ENCODE measurements at regions not wholly inside any gene's neighbourhood (a gene's known extent, or its start where the extent isn't known, plus 50 kb on each side); places are given as distances from the start of the nearest gene placed in this dataset.
A peak's percentile ranks its signal among the peaks of the same experiment; 100 is the strongest.
"Not testable (repeated sequence)": the region's sequence is repeated elsewhere in the genome, so short reads cannot be mapped to it uniquely, and the experiment has no call there.

GRCh38 chr9:81058782-81059181, 630.6 kb downstream of the TLE1 start:
- DNase-seq: no peak

GRCh38 chr9:81053298-81054025, 635.9 kb downstream of the TLE1 start:
- DNase-seq: no peak

DNA sequence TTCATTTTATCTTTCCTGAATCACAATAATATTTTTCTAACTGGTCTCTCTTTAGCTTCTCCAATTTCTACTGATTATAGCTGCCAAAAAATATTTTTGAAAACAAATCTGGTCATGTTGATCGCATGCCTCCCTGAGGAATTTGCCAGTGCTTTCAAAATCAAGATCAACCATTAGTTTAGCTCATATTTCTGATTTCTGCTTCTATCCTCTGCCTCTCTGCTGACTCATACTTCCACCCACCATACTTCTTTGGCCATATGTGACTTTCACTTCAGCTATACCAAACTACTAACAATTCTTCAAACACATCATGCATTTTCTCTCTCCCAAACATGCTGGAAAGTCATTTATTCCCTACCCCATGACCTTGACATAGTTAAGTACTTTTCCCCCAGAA, 636.5 kb downstream of the TLE1 start:
- no peak for DNase-seq

DNA sequence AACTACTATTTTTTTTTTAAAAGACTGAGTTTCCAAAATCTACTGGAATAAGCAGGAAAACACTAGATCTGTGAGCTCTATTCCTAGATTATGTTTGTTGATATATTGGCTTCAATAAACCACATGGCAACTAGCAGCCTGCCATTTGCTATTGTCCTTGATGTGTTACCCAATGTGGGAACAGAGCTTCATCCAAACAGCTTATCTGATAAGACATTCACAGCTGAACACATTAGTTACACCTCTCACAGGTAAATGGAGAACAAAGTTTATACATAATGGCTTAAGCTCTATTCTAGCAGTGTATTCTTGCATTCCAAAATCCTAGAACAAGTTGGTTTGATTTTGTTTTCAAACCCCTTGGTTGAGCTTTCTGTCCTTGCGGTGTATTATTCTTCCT, 642.1 kb downstream of the TLE1 start:
- no peak for DNase-seq

DNA sequence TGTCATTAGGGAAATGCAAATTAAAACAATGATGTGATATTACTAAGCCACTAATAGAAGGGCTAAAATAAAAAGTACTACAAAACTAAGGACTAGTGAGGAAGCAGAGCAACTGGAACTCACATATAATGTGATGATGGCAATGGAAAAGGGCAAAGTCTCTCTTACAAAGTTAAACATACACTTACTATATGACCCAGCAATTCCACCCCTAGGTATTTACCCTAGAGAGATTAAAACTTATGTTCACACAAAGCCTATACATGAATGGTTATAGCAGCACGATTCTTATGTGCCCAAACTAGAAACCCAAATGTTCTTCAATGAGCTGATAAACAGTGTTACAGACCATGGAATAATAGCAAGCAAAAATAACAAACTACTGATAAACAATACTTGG, 643.7 kb downstream of the TLE1 start:
- DNase-seq: no peak

DNA sequence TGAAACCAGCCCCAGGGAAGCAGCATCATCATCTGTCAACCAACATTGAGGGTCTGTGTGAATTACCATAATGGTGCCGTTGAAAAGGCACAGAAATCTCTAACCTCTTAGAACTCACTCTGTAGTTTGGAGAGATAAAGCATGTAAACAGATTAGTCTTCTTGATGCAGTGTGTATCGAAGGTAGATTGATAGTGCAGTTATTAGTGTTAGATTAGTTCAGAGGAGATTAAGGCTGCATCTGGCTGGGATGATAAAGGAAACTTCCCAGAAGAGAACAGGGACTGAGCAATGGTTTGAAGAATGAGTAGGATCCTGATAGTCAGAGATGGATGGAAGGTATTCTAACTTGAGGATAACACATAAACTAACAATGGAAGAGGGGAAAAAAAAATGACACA, 651.5 kb downstream of the TLE1 start:
- no peak for DNase-seq

- DNase-seq: no peak
Measured at GRCh38 chr9:81035601-81036000, 653.7 kb downstream of the TLE1 start.

GRCh38 chr9:81035171-81035570, 654.2 kb downstream of the TLE1 start:
- no peak for DNase-seq

DNA sequence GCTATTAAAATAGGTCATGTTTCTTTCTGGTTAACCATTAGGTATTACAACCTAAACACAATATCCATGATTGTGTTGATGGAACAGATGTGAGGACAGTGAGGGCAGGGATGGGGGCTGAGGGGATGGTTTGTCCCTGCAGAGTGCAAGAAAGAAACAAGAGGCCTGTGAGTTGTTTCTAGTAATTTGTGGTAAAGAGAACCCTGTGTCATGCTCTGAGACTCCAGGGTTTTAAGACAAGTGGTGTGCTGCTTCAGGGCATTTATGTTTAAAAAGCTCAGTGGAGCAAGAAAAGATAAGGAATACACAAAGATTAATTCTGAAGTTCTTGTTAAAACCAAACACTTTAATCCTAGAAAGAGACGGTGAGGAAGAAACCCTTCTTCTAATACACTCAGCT, 656.5 kb downstream of the TLE1 start:
- DNase-seq: no peak

DNA sequence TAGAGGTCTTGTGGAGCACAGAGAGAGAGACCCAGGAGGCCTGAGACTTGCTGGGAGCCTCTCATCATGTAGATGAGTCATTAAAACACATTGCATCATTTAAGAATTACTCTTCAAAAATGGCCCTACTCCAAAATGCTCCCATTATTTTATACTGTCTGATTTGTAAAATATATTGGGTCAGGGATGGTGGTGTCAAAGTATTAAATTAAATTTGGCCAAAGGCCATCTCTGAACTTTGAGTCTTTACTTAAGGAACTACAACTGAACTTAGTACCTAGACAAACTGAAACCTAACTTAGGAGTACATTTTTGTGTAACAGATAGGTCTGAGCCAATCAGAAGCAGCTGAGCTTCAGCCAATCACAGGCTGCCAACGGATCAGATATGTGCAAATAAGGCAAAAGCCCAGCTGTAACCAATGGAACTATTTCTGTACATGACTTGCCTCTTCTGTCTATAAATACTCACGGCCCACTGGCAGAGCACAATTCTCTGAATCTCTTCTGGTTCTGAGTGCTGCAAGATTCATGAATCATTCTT, 657.2 kb downstream of the TLE1 start:
- no peak for DNase-seq

- no peak for DNase-seq
Measured at GRCh38 chr9:81031422-81032029, 657.8 kb downstream of the TLE1 start.

DNA sequence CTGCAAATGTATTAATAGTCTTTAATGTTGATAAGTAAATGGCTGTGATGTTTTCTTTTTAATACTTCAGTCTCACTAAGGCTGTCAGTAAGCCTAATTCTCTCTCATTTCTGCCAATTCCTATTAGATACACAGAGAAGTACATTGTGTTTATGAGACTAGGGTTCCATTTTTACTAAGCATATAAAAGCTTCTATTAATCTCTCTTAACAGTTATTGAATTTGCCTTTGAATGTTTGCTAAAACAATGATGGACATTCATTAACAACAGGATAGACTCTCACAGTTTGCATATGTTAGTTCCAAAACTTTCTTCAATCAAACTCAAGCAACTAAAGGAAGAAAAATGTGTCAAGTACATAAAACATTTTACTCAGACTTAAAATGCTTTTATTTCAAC, 659.3 kb downstream of the TLE1 start:
- no peak for DNase-seq

GRCh38 chr9:81028504-81028903, 660.8 kb downstream of the TLE1 start:
- no peak for DNase-seq

GRCh38 chr9:81022177-81022576, 667.2 kb downstream of the TLE1 start:
- DNase-seq: no peak

DNA sequence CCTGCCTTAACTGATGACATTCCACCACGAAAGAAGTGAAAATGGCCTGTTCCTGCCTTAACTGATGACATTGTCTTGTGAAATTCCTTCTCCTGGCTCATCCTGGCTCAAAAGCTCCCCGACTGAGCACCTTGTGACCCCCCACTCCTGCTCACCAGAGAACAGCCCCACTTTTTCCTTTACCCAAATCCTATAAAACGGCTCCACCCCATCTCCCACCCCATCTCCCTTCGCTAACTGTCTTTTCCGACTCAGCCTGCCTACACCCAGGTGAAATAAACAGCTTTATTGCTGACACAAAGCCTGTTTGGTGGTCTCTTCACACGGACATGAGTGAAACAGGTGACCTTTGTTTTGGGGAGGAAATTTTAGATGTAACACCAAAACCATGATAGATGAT, 674.4 kb downstream of the TLE1 start:
- not testable (repeated sequence) for DNase-seq

- not testable (repeated sequence) for DNase-seq
Measured at GRCh38 chr9:81013191-81013590, 676.2 kb downstream of the TLE1 start.

DNA sequence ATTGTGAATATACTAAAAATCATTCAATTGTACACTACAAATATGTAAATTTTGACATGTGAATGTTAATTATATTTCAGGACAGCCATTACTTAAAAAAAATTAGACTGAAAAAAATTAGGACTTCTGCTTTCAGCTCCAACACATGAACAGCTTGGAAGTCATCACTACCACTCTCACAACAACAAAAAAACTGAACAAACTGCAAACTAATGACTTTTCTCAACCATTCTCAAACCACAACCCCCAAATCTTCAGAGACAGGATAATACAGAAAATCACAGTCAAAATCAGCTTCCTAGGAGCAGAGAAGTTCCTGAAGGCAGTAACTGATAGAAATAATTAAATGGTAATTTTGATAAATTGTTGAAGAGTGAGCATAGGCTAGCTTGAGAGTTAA, 686.4 kb downstream of the TLE1 start:
- no peak for DNase-seq

DNA sequence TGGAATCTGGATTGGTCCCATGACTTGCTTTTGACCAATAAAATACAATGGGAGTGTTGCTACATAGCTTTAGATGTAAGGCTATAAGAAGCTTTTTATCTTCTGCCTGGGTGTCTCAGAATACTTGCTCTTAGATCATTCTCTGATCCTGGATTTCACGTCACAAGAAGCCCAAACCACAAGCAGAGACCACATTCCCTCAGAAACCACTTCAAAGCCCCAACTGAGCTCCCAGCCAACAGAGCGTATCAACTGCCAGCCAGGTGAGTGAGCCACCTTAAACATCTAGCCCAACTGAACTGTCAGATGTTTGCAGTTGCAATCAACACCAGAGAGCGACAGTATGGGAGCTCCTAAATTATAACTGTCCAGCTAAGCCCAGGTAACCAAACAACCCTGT, 687.1 kb downstream of the TLE1 start:
- DNase-seq: peak; percentile 16

- no peak for DNase-seq
Measured at GRCh38 chr9:80995759-80996158, 693.6 kb downstream of the TLE1 start.

DNA sequence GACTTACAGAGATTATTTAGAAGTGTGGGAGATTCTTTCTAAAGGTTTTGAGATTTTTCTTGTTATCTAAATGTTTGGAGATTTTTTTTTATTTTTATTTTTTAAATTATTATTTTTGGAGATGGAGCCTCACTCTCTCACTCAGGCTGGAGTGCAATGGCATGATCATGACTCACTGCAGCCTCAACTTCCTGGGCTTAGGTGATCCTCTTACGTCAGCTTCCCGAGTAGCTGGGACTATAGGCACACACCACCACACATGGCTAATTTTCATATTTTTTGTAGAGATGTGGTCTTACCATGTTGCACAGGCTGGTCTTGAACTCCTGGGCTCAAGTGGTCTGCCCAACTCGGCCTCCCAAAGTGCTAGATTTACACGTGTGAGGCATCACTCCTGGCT, 694.5 kb downstream of the TLE1 start:
- DNase-seq: no peak

DNA sequence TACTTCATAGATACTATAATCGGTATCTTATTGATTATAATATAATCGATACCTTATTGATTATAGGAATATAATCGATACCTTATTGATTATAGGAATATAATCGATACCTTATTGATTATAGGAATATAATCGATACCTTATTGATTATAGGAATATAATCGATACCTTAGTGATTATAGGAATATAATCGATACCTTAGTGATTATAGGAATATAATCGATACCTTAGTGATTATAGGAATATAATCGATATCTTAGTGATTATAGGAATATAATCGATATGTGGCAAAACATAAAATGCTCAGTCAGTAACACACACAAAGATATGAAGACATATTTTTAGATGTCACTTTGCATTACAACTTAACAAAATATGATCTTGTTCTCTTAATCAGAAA, 703.8 kb downstream of the TLE1 start:
- not testable (repeated sequence) for DNase-seq

- no peak for DNase-seq
Measured at GRCh38 chr9:80976403-80976802, 712.9 kb downstream of the TLE1 start.

- DNase-seq: not testable (repeated sequence)
Measured at GRCh38 chr9:80970377-80970776, 719.0 kb downstream of the TLE1 start.

DNA sequence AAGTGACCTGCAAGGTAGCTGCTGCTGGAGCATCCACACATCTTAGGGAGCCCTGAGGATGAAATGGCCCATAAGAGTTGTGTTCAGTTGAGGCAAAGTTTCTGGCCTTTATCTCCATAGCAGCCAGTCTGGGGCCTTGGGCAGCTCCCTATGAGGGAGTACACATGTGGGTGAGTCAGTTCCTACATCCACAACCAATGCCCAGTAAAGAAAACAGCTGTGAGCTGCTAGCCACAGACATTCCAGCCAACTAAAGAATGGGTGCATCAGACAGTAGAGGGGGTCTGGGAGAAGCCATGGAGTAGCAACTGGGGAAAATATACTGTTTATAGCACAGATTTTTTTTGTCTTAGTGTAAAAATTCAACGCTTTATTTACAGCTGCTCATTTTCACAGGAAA, 720.7 kb downstream of the TLE1 start:
- DNase-seq: no peak

- no peak for DNase-seq
Measured at GRCh38 chr9:80964914-80965313, 724.4 kb downstream of the TLE1 start.
